H1 (cell line): ENCODE measurements at regions not wholly inside any gene's neighbourhood (a gene's known extent, or its start where the extent isn't known, plus 50 kb on each side); places are given as distances from the start of the nearest gene placed in this dataset.

Source experiments
- CTCF ChIA-PET: fragments of 300-600 bp; sonication (Branson Sonifier 250); formaldehyde crosslinking; loops from one replicate; lab custom pipeline; 2021; ENCODE audit not compliant: partially characterized antibody; lab: Charles Lee
- POLR2A ChIA-PET: fragments of 300-600 bp; sonication (Branson Sonifier 250); formaldehyde crosslinking; loops from one replicate; lab custom pipeline; 2021; ENCODE audit warnings: inconsistent platforms; ENCODE audit not compliant: partially characterized antibody; lab: Charles Lee
- DNase-seq, 2 experiments: peaks; one replicate each; pipeline versions ENCODE4 v3.0.0 to v3.0.0-alpha.2; 2010 to 2022; ENCODE audit warnings: low spot score in 2 of 2, low read depth in 1 of 2, mixed read lengths in 1 of 2
- FAIRE-seq: peaks from 2 replicates; lab custom pipeline; 2011; peaks lifted over from hg19 to GRCh38; lab: Jason Lieb, UNC
- H2AFZ ChIP-seq: 2 replicates; pipeline ENCODE4 v1.8.1; 2012; ENCODE audit warnings: low read length, inconsistent platforms
- H2AK5ac ChIP-seq: 2 replicates; pipeline ENCODE4 v1.6.1; 2013; ENCODE audit warnings: low read depth, low read length
- H2BK120ac ChIP-seq: replicated peaks from 2 replicates; pipeline ENCODE3; 2013; ENCODE audit warnings: low read depth, low read length, inconsistent platforms
- H2BK12ac ChIP-seq: 2 replicates; pipeline ENCODE4 v1.6.1; 2013; ENCODE audit warnings: low read depth, low read length
- H2BK15ac ChIP-seq: 2 replicates; pipeline ENCODE4 v1.6.1; 2013; ENCODE audit warnings: low read length
- H2BK20ac ChIP-seq: 2 replicates; pipeline ENCODE4 v1.6.1; 2013; ENCODE audit warnings: low read length
- H2BK5ac ChIP-seq: 2 replicates; pipeline ENCODE4 v1.6.1; 2013; ENCODE audit warnings: low read depth, low read length
- H3K14ac ChIP-seq: 2 replicates; pipeline ENCODE4 v1.6.1; 2013; ENCODE audit warnings: inconsistent platforms; ENCODE audit not compliant: insufficient read length
- H3K18ac ChIP-seq: 2 replicates; pipeline ENCODE4 v1.6.1; 2013; ENCODE audit warnings: low read length; ENCODE audit errors: extremely low read depth
- H3K23ac ChIP-seq: 2 replicates; pipeline ENCODE4 v1.6.1; 2013; ENCODE audit warnings: inconsistent platforms; ENCODE audit not compliant: insufficient read length
- H3K23me2 ChIP-seq: 2 replicates; pipeline ENCODE4 v1.6.1; 2013; ENCODE audit warnings: low read depth, low read length
- H3K27ac ChIP-seq: 2 replicates; pipeline ENCODE4 v1.6.1; 2011; ENCODE audit warnings: low read depth, low read length, inconsistent platforms
- H3K27me3 ChIP-seq, 4 experiments: replicated peaks in 1 of 4; 1 replicate in 1 of 4; 2 replicates in 3 of 4; pipeline versions ENCODE4 v1.6.1 to v1.8.1; 2011 to 2013; ENCODE audit warnings: low read length in 3 of 4, mild to moderate bottlenecking in 3 of 4, inconsistent platforms in 2 of 4, mixed read lengths in 2 of 4, moderate library complexity in 1 of 4; ENCODE audit not compliant: control insufficient read depth in 3 of 4, insufficient read depth in 3 of 4; ENCODE audit errors: extremely low read depth in 1 of 4
- H3K36me3 ChIP-seq, 4 experiments: 2 replicates each; pipeline versions ENCODE4 v1.6.1 to v1.8.1; 2011 to 2013; ENCODE audit warnings: mild to moderate bottlenecking in 4 of 4, low read length in 3 of 4, moderate library complexity in 2 of 4, control low read depth in 1 of 4, inconsistent platforms in 1 of 4; ENCODE audit not compliant: insufficient read depth in 4 of 4, control insufficient read depth in 2 of 4
- H3K4ac ChIP-seq: replicated peaks from 2 replicates; pipeline ENCODE3; 2013; ENCODE audit warnings: low read length, low read depth, mixed read lengths, inconsistent platforms; ENCODE audit not compliant: insufficient read length
- H3K4me1 ChIP-seq, 4 experiments: replicated peaks in 1 of 4; 1 replicate in 1 of 4; 2 replicates in 3 of 4; pipeline versions ENCODE4 v1.6.1 to v1.8.1; 2011 to 2013; ENCODE audit warnings: low read length in 3 of 4, inconsistent platforms in 2 of 4, mixed read lengths in 1 of 4; ENCODE audit not compliant: insufficient read depth in 4 of 4, control insufficient read depth in 3 of 4
- H3K4me2 ChIP-seq, 2 experiments: 2 replicates each; pipeline versions ENCODE4 v1.6.1 to v1.8.1; 2011 to 2013; ENCODE audit warnings: low read depth in 2 of 2, low read length in 2 of 2, control low read depth in 1 of 2, inconsistent platforms in 1 of 2, mild to moderate bottlenecking in 1 of 2; ENCODE audit not compliant: insufficient read depth in 1 of 2
- H3K4me3 ChIP-seq, 4 experiments: fragments of 200-600, 300-600 bp in 1 of 4; sonication (generic), shearing (Covaris generic), sonication (Bioruptor Twin) in 1 of 4; 2 replicates each; pipeline versions ENCODE4 v1.5.1 to v1.8.1; 2011 to 2016; ENCODE audit warnings: low read length in 4 of 4, low read depth in 3 of 4, control low read depth in 2 of 4, inconsistent platforms in 2 of 4, mild to moderate bottlenecking in 2 of 4, mixed read lengths in 1 of 4, moderate library complexity in 1 of 4; ENCODE audit not compliant: insufficient read depth in 2 of 4; ENCODE audit errors: extremely low read depth in 1 of 4
- H3K56ac ChIP-seq: replicated peaks from 2 replicates; pipeline ENCODE3; 2013; ENCODE audit warnings: low read depth, mild to moderate bottlenecking, mixed read lengths, low read length, inconsistent platforms; ENCODE audit not compliant: insufficient read length
- H3K79me1 ChIP-seq: 2 replicates; pipeline ENCODE4 v1.6.1; 2013; ENCODE audit warnings: low read depth, low read length, control low read depth
- H3K79me2 ChIP-seq, 2 experiments: 2 replicates each; pipeline versions ENCODE4 v1.6.1 to v1.8.1; 2012 to 2013; ENCODE audit warnings: low read length in 2 of 2, mild to moderate bottlenecking in 2 of 2, inconsistent platforms in 1 of 2; ENCODE audit not compliant: insufficient read depth in 2 of 2, control insufficient read depth in 1 of 2
- H3K9ac ChIP-seq, 4 experiments: replicated peaks in 1 of 4; 1 replicate in 1 of 4; 2 replicates in 3 of 4; pipeline versions ENCODE4 v1.6.1 to v1.8.1; 2011 to 2013; ENCODE audit warnings: low read depth in 3 of 4, low read length in 3 of 4, control low read depth in 2 of 4, mild to moderate bottlenecking in 2 of 4, moderate library complexity in 2 of 4, inconsistent platforms in 1 of 4; ENCODE audit errors: extremely low read depth in 1 of 4
- H3K9me3 ChIP-seq, 2 experiments: 2 replicates each; pipeline versions ENCODE4 v1.6.1 to v1.8.1; 2012 to 2013; ENCODE audit warnings: mild to moderate bottlenecking in 2 of 2, moderate library complexity in 2 of 2, control low read depth in 1 of 2, inconsistent platforms in 1 of 2, low read depth in 1 of 2, low read length in 1 of 2, mixed read lengths in 1 of 2; ENCODE audit not compliant: insufficient read depth in 2 of 2
- H4K20me1 ChIP-seq, 2 experiments: replicated peaks in 1 of 2; 2 replicates each; pipeline versions ENCODE3 to v1.8.1; 2011 to 2013; ENCODE audit warnings: inconsistent platforms in 2 of 2, low read length in 2 of 2, mild to moderate bottlenecking in 1 of 2; ENCODE audit not compliant: insufficient read depth in 2 of 2, control insufficient read depth in 1 of 2
- H4K5ac ChIP-seq: 2 replicates; pipeline ENCODE4 v1.6.1; 2013; ENCODE audit warnings: low read length, low read depth, mixed read lengths, inconsistent platforms; ENCODE audit not compliant: insufficient read length
- H4K8ac ChIP-seq: 2 replicates; pipeline ENCODE4 v1.8.0; 2013; ENCODE audit warnings: mild to moderate bottlenecking, moderate library complexity, low read length, inconsistent platforms; ENCODE audit not compliant: insufficient read depth; ENCODE audit errors: extremely low read depth
- H4K91ac ChIP-seq: replicated peaks from 2 replicates; pipeline ENCODE3; 2013; ENCODE audit warnings: low read length, mixed read lengths, inconsistent platforms; ENCODE audit not compliant: insufficient read length
- BACH1 ChIP-seq: IDR thresholded peaks from 2 replicates; pipeline ENCODE4 v1.6.1; 2012; ENCODE audit warnings: low read length, improper control_type of control experiment
- BCL11A ChIP-seq, 2 experiments: IDR thresholded peaks; one replicate each; pipeline ENCODE4 v1.6.1; 2011; ENCODE audit warnings: low read depth in 2 of 2, low read length in 2 of 2, mild to moderate bottlenecking in 2 of 2
- BRCA1 ChIP-seq: IDR thresholded peaks from 2 replicates; pipeline ENCODE4 v1.6.1; 2012; ENCODE audit warnings: low read depth, low read length, improper control_type of control experiment
- EP300 ChIP-seq, 2 experiments: IDR thresholded peaks; 1 replicate in 1 of 2; 2 replicates in 1 of 2; pipeline ENCODE4 v1.6.1; 2011 to 2012; ENCODE audit warnings: low read depth in 2 of 2, low read length in 2 of 2, mild to moderate bottlenecking in 2 of 2, borderline replicate concordance in 1 of 2, inconsistent platforms in 1 of 2, moderate library complexity in 1 of 2
- FOSL1 ChIP-seq: IDR thresholded peaks from 2 replicates; pipeline ENCODE4 v1.6.1; 2011; ENCODE audit warnings: mild to moderate bottlenecking, low read depth, low read length, moderate library complexity; ENCODE audit not compliant: insufficient read depth
- HDAC2 ChIP-seq, 2 experiments: fragments of 300-600 bp in 1 of 2; sonication (generic) in 1 of 2; IDR thresholded peaks; 2 replicates each; pipeline ENCODE4 v1.6.1; 2011 to 2012; ENCODE audit warnings: low read depth in 2 of 2, low read length in 2 of 2, mild to moderate bottlenecking in 2 of 2, moderate library complexity in 2 of 2, borderline replicate concordance in 1 of 2, inconsistent platforms in 1 of 2
- POLR2AphosphoS5 ChIP-seq: IDR thresholded peaks from 2 replicates; pipeline ENCODE4 v1.6.1; 2011; ENCODE audit warnings: low read depth, low read length
- RAD21 ChIP-seq, 2 experiments: IDR thresholded peaks in 1 of 2; conservative IDR thresholded peaks in 1 of 2; 2 replicates each; pipeline ENCODE4 v1.6.1; 2011; ENCODE audit warnings: low read depth in 2 of 2, low read length in 2 of 2, improper control_type of control experiment in 1 of 2, inconsistent platforms in 1 of 2, mild to moderate bottlenecking in 1 of 2, moderate library complexity in 1 of 2
- SAP30 ChIP-seq: fragments of 300-600 bp; sonication (generic); IDR thresholded peaks from 2 replicates; pipeline ENCODE4 v1.7.1; 2012; ENCODE audit warnings: low read length, moderate library complexity, mild to moderate bottlenecking, inconsistent platforms; ENCODE audit not compliant: insufficient read depth, insufficient replicate concordance
- TEAD4 ChIP-seq: IDR thresholded peaks from 2 replicates; pipeline ENCODE4 v1.6.1; 2012; ENCODE audit warnings: low read depth, low read length, inconsistent platforms, mixed read lengths
- YY1 ChIP-seq: IDR thresholded peaks from 2 replicates; pipeline ENCODE4 v1.6.1; 2011; ENCODE audit warnings: low read depth, mild to moderate bottlenecking, low read length
- WGBS, 2 experiments: shearing (Covaris generic) in 1 of 2; methylation state at CpG; one replicate each; pipeline versions ENCODE4 v1.1.6 to v1.1.7; 2013 to 2015; ENCODE audit warnings: low lambda C conversion rate in 2 of 2, mixed read lengths in 2 of 2, inconsistent platforms in 1 of 2, low coverage in 1 of 2, missing lambda C conversion rate in 1 of 2; ENCODE audit not compliant: insufficient replicate concordance in 2 of 2, insufficient coverage in 1 of 2, insufficient read length in 1 of 2; ENCODE audit errors: extremely low coverage in 1 of 2, missing lambda C conversion rate in 1 of 2; 5-methylcytosine and 5-hydroxymethylcytosine counted together
- TF ChIP-seq, protein P1 (sequence below): IDR thresholded peaks from 2 replicates; pipeline ENCODE4 v1.6.1; 2011; ENCODE audit warnings: low read depth, mild to moderate bottlenecking, low read length; ENCODE audit not compliant: insufficient read depth

GRCh38 chr11:109526931-109527330, 104.9 kb downstream of the C11orf87 start:
- H3K23me2 ChIP-seq = no peaks in the 10 kb centered on the region
- FAIRE-seq = no peak
- no peak overlapping the region for H4K8ac ChIP-seq
- no peak overlapping the region for H3K9ac ChIP-seq
- H3K18ac ChIP-seq = no peak overlapping the region
- DNase-seq = no peak
- no peak overlapping the region for H3K4me3 ChIP-seq
- H3K27me3 ChIP-seq = no peaks in the 10 kb centered on the region
- WGBS, 2 experiments = 88% methylated on average over 4 of the region's 4 CpGs; no CpG with 5 or more reads in 1 of the 2 experiments
- no peak overlapping the region for H2BK20ac ChIP-seq
- no peaks in the 10 kb centered on the region for H3K9me3 ChIP-seq
- H2BK15ac ChIP-seq = no peak overlapping the region
- H2BK5ac ChIP-seq = no peak overlapping the region
- ChIA-PET CTCF (interaction anchor here (0.6 to 1.4 kb wide), 4 partner anchors 12 to 378 kb away, joined by 3 read pairs; no protein-coding TSS in a partner anchor), POLR2A (no interaction called here)
- no peaks in the 10 kb centered on the region for H3K79me1 ChIP-seq
- no peaks in the 10 kb centered on the region for H3K79me2 ChIP-seq
- H2BK120ac ChIP-seq = no peak overlapping the region
- H2AK5ac ChIP-seq = no peak overlapping the region
- H3K23ac ChIP-seq = no peak overlapping the region
- H3K56ac ChIP-seq = no peak overlapping the region
- no peak overlapping the region for H3K14ac ChIP-seq
- no peak overlapping the region for H4K5ac ChIP-seq
- no peak overlapping the region for H2AFZ ChIP-seq
- H2BK12ac ChIP-seq = no peak overlapping the region
- no peak overlapping the region for H3K4me2 ChIP-seq
- peaks cover 0 to 2% (median 0%) of the 10 kb centered on the region in 4 experiments; a peak in 1 of 7 replicates for H3K4me1 ChIP-seq
- H3K36me3 ChIP-seq = no peaks in the 10 kb centered on the region
- no peak overlapping the region for H4K91ac ChIP-seq
- H3K27ac ChIP-seq = no peak overlapping the region
- H3K4ac ChIP-seq = no peak overlapping the region
- H4K20me1 ChIP-seq = no peaks in the 10 kb centered on the region
- no peak for TF ChIP-seq POLR2AphosphoS5
- no peak for TF ChIP-seq TEAD4
- no peak for TF ChIP-seq BACH1
- TF ChIP-seq SAP30 = no peak
- TF ChIP-seq BCL11A (IDR thresholded peaks at IDR 0.05; ENCODE audit: low read depth in 2 of 2, low read length in 2 of 2) = no peak
- TF ChIP-seq, protein P1, sequence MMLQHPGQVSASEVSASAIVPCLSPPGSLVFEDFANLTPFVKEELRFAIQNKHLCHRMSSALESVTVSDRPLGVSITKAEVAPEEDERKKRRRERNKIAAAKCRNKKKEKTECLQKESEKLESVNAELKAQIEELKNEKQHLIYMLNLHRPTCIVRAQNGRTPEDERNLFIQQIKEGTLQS = no peak
- no peak for TF ChIP-seq YY1
- no peak for TF ChIP-seq HDAC2 (IDR thresholded peaks at IDR 0.05; ENCODE audit: borderline replicate concordance in 1 of 2, low read depth in 2 of 2, low read length in 2 of 2)
- no peak for TF ChIP-seq FOSL1
- no peak for TF ChIP-seq RAD21 (IDR thresholded peaks at IDR 0.05 in 1 of 2, conservative IDR thresholded peaks at IDR 0.05 in 1 of 2; ENCODE audit: low read depth in 2 of 2, low read length in 2 of 2)
- TF ChIP-seq EP300 (IDR thresholded peaks at IDR 0.05; ENCODE audit: borderline replicate concordance in 1 of 2, low read depth in 2 of 2, low read length in 2 of 2) = no peak
- no peak for TF ChIP-seq BRCA1
